Right lobe of liver (tissue), 4 donors: ENCODE measurements at regions not wholly inside any gene's neighbourhood (a gene's known extent, or its start where the extent isn't known, plus 50 kb on each side); places are given as distances from the start of the nearest gene placed in this dataset.

Experiments used
- CTCF ChIP-seq, 4 donors: fragments of 200-600 bp in 3 of 4; fragments of 450-650 bp in 1 of 4; IDR thresholded peaks; one replicate each; pipeline versions ENCODE4 v1.5.1 to v1.8.0; 2016 to 2022; ENCODE audit warnings: antibody characterized with exemption in 4 of 4, mild to moderate bottlenecking in 2 of 4
- POLR2A ChIP-seq: fragments of 450-650 bp; IDR thresholded peaks from one replicate; pipeline ENCODE4 v1.6.1; 2017; ENCODE audit warnings: antibody characterized with exemption, mild to moderate bottlenecking
- donor health status: DM: no; HTN: no; CAD: no.
- donor health status: DM: no; HTN: no; CAD: no.
- donor health status: DM: no; HTN: yes; CAD: no.

GRCh38 chr15:95556225-95556624, 774.3 kb upstream of the NR2F2 start:
- TF ChIP-seq CTCF (IDR thresholded peaks at IDR 0.05) (no peak), POLR2A (no peak)
